ENCODE measurements at regions not wholly inside any gene's neighbourhood (a gene's known extent, or its start where the extent isn't known, plus 50 kb on each side); places are given as distances from the start of the nearest gene placed in this dataset.

- no peak for DNase-seq (ENCODE audit: low read depth in 2 of 2)
Observed at GRCh38 chr3:177742273-177742672, 545.0 kb upstream of the TBL1XR1 start.

- DNase-seq (ENCODE audit: low read depth in 2 of 2): no peak
Observed at GRCh38 chr3:177743173-177743890, 546.0 kb upstream of the TBL1XR1 start.

GRCh38 chr3:177744873-177745606 is 547.8 kb upstream of the TBL1XR1 start:
- no peak for DNase-seq (ENCODE audit: low read depth in 2 of 2)

DNA sequence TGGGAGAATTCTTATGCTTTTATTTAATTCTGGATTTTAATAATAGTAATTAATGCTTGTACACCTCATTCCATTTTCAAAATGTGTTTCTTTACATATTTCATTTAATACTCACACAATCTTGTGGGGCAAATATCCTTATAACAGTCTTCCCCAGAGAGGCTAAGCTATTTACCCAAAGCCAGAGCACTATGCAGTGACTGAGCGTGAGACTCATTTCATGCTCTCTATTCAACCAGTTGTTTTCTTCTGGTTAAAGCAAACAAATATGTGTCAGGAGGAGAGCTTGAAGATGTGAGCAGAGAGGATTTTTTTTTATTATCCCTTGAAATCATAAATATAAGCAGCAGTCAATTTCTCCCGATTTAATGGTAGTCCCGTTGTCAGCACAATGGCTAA is 548.3 kb upstream of the TBL1XR1 start:
- no peak for DNase-seq (ENCODE audit: low read depth in 2 of 2)

- no peak for DNase-seq (ENCODE audit: low read depth in 2 of 2)
Observed at GRCh38 chr3:177746337-177746933, 549.2 kb upstream of the TBL1XR1 start.

DNA sequence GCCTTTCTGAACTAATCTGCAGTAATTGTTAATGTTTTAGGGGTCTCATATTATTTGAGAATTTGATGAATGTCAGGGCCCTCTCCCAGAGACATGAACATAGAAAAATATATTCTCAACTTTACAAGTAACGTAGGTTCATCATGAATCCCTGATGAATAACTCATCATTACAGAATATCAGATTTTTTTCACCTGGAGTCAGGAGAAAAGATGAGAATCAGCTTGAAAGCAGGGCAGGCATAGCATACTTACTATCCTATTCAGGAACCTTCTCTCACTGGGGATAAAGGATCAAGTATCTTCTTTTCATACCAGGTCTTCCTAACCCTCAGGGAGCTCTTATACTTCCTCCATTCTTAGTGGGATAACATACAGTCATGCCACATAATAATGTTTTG is 552.6 kb upstream of the TBL1XR1 start:
- no peak for DNase-seq (ENCODE audit: low read depth in 2 of 2)

DNA sequence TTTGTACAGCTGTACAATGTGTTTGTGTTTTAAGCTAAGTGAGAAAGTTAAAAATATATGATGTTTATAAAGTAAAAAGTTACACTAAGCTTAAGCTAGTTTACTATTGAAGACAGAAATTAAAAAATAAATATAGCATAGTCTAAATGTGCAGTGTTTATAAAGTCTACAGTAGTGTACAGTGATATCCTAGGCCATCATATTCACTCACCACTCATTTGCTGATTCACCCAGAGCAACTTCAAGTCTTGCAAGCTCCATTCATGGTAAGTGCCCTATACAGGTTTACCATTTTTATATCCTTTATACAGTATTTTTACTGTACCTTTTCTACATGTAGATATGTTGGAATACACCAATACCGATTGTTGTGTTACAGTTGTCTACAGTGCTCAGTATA is 553.2 kb upstream of the TBL1XR1 start:
- no peak for DNase-seq (ENCODE audit: low read depth in 2 of 2)

DNA sequence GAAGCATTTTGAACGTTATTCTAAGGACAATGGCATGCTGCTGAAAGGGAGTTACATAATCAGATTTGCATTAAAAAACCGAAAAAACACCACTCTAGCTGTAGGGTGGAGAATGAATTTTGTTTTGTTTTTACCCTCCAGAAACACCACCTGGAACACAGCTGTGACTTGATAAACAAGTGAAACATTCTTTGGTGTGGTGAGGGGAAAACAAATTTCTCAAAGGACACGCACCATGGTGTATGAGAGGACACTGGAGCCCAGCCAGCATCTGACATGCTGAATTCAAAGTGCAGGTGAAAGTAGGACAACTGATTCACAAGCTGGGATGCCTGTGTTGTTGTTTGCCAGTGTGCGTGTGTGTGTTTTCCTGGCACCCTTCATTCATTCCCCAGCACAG is 554.5 kb upstream of the TBL1XR1 start:
- DNase-seq (ENCODE audit: low read depth in 2 of 2): no peak

DNA sequence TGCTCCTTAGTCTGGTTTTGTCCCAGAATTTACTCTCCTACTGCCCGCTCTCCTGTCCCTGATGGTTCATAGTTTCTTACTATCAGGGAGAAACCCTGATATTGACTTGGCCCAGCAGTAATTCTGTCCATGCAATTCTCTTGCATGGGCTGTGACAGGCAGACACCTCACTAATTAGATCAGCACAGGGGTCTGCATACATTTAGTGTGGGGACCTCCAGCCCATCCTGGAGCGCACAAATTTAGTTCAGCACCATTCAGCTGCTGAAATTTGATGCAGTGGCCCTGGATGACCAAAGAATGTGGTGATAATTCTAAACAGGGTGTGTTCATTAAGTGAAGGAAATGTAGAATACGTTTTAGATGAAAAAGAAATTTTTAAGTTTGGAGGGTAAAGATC is 555.5 kb upstream of the TBL1XR1 start:
- DNase-seq (ENCODE audit: low read depth in 2 of 2): no peak

- DNase-seq (ENCODE audit: low read depth in 2 of 2): no peak
Observed at GRCh38 chr3:177753451-177754155, 556.3 kb upstream of the TBL1XR1 start.

- DNase-seq (ENCODE audit: low read depth in 2 of 2): no peak
Observed at GRCh38 chr3:177754508-177754921, 557.2 kb upstream of the TBL1XR1 start.

DNA sequence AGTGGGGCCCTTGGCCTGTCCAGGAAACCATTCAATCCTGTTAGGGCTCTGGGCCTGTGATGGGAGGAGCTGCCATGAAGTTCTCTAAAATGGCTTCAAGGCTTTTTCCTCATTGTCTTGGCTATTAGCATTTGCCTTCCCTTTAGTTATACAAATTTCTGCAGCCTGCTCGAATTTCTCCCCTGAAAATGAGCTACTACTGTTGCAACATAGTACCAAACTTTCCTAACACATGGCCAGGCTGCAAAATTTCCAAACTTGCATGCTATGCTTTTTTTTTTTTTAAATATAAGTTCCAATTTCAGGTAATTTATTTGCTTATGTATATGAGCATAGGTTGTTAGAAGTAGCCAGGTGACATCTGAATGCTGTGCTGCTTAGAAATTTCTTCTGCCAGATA is 560.8 kb upstream of the TBL1XR1 start:
- DNase-seq (ENCODE audit: low read depth in 2 of 2): no peak

GRCh38 chr3:177760803-177761202 is 563.5 kb upstream of the TBL1XR1 start:
- no peak for DNase-seq (ENCODE audit: low read depth in 2 of 2)

DNA sequence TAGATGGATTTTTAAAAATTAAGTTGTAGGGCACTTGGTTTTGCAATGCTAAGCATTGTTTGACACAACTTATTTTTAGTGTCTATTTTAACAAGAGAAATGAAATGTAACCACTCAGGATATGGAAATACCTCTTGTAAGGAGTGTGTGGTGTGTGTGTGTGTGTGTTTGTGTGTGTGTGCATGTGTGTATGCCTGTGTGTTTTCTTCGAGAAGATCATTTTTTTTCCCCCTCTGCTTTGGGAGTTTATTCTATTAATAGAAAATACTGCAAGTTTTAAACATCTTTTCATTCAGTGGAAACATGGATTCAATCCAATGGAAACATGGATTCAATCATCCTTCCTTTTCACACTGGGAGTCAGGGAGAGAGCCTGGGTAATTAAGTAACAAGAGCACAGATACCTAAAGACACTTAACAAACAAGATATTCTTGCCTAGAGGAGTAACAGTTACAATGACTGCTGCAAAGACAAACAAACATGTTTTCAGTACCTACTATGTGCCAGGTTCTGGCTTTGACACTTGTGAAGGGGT is 567.2 kb upstream of the TBL1XR1 start:
- DNase-seq (ENCODE audit: low read depth in 2 of 2): no peak

DNA sequence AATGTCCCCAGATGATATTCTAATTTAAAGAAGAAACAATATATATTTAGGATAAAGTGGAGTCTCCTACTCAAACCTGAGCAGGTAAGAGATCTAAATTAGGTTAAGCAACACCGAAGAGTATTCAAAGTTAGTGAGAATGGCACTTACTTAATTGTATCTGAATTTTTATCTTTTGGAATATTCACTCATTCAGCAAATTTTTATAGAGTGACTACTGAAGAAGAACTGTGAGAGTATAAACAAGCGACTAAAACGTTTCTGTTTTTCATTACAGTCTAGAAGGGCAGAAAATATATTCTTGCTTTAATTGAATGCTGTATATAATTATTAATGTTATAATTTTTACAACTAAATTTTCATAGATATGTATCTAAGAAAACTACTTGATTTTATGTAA is 567.7 kb upstream of the TBL1XR1 start:
- no peak for DNase-seq (ENCODE audit: low read depth in 2 of 2)

DNA sequence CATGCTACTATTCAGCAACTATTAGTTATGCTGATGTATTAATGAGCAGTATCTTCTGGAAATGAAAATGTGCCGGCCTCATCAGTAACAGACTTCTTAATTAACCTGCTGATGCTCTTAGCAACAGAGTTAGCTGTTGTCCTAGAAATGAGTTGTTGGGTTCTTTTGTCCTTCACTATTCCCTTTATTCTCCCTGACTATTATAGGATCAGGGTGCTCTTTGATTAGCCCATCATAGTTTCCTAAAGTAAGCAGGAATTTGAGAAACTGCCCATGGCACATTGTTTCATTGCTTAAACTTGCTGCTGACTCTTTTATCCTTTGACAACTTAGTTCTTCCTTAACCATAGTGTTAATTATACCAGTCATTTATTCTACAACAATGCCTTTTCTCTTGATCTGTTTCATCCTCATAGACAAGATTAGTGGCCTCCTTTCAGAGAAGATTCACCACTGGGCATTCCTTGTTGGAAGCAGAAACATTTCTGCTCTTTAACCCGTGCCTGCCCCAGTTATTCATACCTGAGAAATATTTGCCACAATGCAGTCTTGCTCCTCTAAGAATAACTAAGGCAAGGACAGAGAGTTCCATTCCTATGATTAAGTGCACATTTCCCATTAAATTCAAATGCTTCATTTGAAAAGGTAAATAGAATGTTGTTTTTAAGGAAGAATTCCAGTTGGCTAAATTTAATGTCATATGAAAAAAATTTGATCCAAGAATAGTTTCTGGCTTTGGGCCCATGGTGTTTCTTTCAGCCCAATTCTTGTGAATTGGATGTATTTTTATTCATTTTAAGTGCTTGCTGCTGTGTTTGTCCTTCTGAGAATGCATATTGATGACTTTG is 573.3 kb upstream of the TBL1XR1 start:
- no peak for DNase-seq (ENCODE audit: low read depth in 2 of 2)

- DNase-seq (ENCODE audit: low read depth in 2 of 2): no peak
Observed at GRCh38 chr3:177771780-177772179, 574.5 kb upstream of the TBL1XR1 start.

- DNase-seq (ENCODE audit: low read depth in 2 of 2): no peak
Observed at GRCh38 chr3:177772908-177773557, 575.8 kb upstream of the TBL1XR1 start.

DNA sequence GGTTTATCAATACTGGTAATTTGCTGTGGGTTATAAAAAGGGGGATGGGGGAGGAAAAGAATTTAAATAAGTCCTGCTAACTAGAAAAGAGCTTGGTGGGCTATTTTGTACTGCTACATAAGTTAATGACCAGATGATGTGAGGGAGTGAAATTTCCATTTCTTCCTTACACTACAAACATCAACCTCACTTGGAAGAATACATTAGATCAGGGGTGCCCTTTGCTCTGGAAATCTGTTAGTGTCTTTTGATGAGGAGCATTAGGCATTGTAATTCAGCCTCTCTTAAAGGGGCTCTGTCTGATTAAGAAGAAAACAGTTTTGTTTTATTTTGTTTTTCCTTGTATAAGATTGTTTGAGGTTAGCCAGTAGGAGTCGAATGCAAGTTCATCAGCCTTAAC is 576.4 kb upstream of the TBL1XR1 start:
- no peak for DNase-seq (ENCODE audit: low read depth in 2 of 2)

DNA sequence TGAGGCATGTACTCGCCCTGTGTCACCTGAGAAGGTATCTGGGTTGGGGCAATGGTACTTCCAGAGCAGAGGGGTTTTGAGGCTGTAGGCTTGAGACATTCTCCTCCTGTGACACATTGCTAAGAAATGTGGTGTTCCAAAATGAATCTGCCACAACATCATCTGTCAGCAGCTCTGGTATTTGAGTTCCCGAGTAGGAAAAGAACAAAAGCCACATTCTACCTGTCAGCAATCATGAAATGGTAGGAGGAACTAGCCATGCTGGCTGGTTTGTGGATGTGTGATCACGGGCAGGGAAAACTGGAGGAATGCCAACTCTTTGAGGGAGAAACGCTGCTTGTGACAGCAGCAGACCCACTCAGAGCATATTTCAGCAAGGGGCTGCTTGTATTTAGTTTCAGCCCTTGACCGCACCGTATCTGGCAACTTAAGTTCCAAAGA is 579.4 kb upstream of the TBL1XR1 start:
- DNase-seq (ENCODE audit: low read depth in 2 of 2): no peak

- DNase-seq (ENCODE audit: low read depth in 2 of 2): no peak
Observed at GRCh38 chr3:177777699-177778098, 580.4 kb upstream of the TBL1XR1 start.
